CD4-positive, alpha-beta T cell treated with Interleukin-21 for 1 hour (primary cell): ENCODE measurements at regions not wholly inside any gene's neighbourhood (a gene's known extent, or its start where the extent isn't known, plus 50 kb on each side); places are given as distances from the start of the nearest gene placed in this dataset.

Experiments used
- DNase-seq: peaks from one replicate; pipeline ENCODE4 v3.0.0-alpha.2; 2020

GRCh38 chr2:123211181-123211580 is 813.9 kb upstream of the CNTNAP5 start:
- DNase-seq = no peak

GRCh38 chr2:123245156-123245555 is 779.9 kb upstream of the CNTNAP5 start:
- DNase-seq = no peak

DNA sequence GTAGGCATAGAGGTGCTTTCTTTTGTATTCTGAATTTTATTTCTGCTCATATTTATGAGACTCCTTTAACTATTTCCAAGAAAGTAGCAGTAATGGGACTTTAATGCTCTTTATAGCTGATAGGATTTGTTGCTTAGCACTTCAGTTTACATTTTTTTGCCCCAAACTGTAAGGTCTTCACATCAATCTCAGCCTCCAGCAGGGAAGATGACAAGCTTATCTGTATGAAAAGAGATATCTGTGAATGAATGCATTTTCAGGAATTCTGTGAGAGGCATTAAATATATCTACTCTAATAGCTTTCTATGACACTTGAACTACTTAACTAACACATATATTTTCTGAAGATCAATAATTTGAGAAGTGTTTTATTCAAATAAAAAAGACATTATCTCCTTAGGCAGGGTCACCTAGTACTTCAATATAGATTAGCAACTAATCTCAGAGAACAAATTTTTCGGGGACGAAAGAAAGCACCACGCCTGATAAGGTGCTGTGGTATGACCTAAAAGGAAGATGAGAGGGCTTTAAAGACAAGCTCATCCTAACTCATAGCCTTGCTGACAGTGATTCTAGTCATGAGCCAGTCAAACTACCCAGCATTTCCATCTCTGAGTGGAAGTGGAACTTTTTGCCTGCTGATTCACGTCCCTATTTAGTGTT is 766.1 kb upstream of the CNTNAP5 start:
- no peak for DNase-seq

- DNase-seq = no peak
Observed at GRCh38 chr2:123262856-123263255, 762.2 kb upstream of the CNTNAP5 start.

DNA sequence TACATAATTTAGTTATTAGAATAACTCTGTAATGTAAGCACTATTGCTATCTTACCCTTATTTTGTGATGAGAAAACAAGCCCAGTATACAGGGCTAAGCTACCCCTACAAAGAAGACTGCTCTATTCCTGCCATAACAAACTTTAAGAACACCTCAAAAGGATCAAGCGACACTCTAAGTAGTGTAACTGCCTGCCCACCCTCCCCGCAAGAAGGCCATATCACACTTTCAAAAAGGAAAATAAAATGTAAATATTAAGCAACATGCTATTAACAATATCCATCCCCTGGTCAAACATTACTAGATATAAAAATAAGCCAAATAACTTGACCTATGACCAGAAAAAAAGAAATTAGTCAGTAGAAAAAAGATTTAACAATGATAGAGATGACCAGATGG is 741.7 kb upstream of the CNTNAP5 start:
- no peak for DNase-seq

DNA sequence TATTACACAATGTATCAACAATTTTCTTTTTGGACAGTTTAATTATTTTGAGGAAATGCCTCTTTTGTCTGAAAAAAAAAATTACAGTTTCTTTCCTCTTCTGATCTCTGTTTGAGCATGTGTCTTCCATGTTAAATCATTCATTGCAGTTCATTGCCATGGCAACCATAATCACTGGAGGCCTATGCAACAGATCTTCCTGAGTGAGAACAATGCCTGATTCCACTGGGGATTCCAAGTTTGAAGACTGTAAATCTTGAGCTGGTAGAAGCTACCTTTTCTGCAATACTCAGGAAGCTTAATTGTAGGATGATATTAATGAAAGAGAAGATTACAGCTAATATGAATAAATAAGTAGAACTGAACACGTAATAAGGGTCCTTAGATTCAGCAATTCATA is 721.4 kb upstream of the CNTNAP5 start:
- DNase-seq = no peak
